Karpas-422 (cell line): ENCODE measurements at regions not wholly inside any gene's neighbourhood (a gene's known extent, or its start where the extent isn't known, plus 50 kb on each side); places are given as distances from the start of the nearest gene placed in this dataset.
A peak's percentile ranks its signal among the peaks of the same experiment; 100 is the strongest.

Source experiments
- DNase-seq: peaks from one replicate; pipeline ENCODE4 v3.0.0-alpha.2; 2015
- H2AFZ ChIP-seq: fragments of 200-600 bp; sonication (generic); 2 replicates; pipeline ENCODE4 v1.6.1; 2014; ENCODE audit warnings: antibody characterized with exemption, low read length, mixed read lengths
- H3K27ac ChIP-seq: fragments of 200-600 bp; sonication (generic); 2 replicates; pipeline ENCODE4 v1.5.1; 2014; ENCODE audit warnings: mild to moderate bottlenecking, low read length, moderate library complexity
- H3K27me3 ChIP-seq: fragments of 200-600 bp; sonication (generic); 2 replicates; pipeline ENCODE4 v1.6.1; 2014; ENCODE audit warnings: low read length, mixed read lengths
- H3K36me3 ChIP-seq: fragments of 200-600 bp; sonication (generic); 2 replicates; pipeline ENCODE4 v1.6.1; 2014; ENCODE audit warnings: low read length, mixed read lengths; ENCODE audit not compliant: insufficient read depth
- H3K4me1 ChIP-seq: fragments of 200-600 bp; sonication (generic); 2 replicates; pipeline ENCODE4 v1.6.1; 2014; ENCODE audit warnings: mild to moderate bottlenecking, low read length, mixed read lengths
- H3K4me2 ChIP-seq: fragments of 200-600 bp; sonication (generic); 2 replicates; pipeline ENCODE4 v1.6.1; 2014; ENCODE audit warnings: low read length, low read depth, mild to moderate bottlenecking; ENCODE audit not compliant: poor library complexity, severe bottlenecking
- H3K4me3 ChIP-seq: fragments of 200-600 bp; sonication (generic); 2 replicates; pipeline ENCODE4 v1.5.1; 2014; ENCODE audit warnings: mild to moderate bottlenecking, antibody characterized with exemption, low read length, mixed read lengths
- H3K79me2 ChIP-seq: fragments of 200-600 bp; sonication (generic); 2 replicates; pipeline ENCODE4 v1.6.1; 2014; ENCODE audit warnings: mild to moderate bottlenecking, low read length, mixed read lengths
- H3K9ac ChIP-seq: fragments of 200-600 bp; sonication (generic); 2 replicates; pipeline ENCODE4 v1.6.0; 2014; ENCODE audit warnings: low read length
- H3K9me2 ChIP-seq: fragments of 200-600 bp; sonication (generic), shearing (Covaris generic); replicated peaks from 2 replicates; pipeline ENCODE4 v1.6.0; 2014; ENCODE audit warnings: mild to moderate bottlenecking, low read length, moderate library complexity; ENCODE audit not compliant: insufficient read depth
- H3K9me3 ChIP-seq: fragments of 300-700, 200-600 bp; sonication (generic); 2 replicates; pipeline ENCODE4 v1.6.1; 2014; ENCODE audit warnings: low read length, mixed read lengths
- H4K20me1 ChIP-seq: fragments of 200-600 bp; sonication (generic); 2 replicates; pipeline ENCODE4 v1.6.1; 2014; ENCODE audit warnings: mild to moderate bottlenecking, antibody characterized with exemption, low read length, low read depth; ENCODE audit not compliant: insufficient read depth

- H3K9ac ChIP-seq: no peak overlapping the region
- no peaks in the 10 kb centered on the region for H3K27me3 ChIP-seq
- no peak for DNase-seq
- no peak overlapping the region for H2AFZ ChIP-seq
- H3K4me2 ChIP-seq: no peak overlapping the region
- H3K27ac ChIP-seq: no peak overlapping the region
- no peaks in the 10 kb centered on the region for H4K20me1 ChIP-seq
- no peak overlapping the region for H3K4me3 ChIP-seq
- no peaks in the 10 kb centered on the region for H3K79me2 ChIP-seq
- H3K4me1 ChIP-seq: no peaks in the 10 kb centered on the region
- no peaks in the 10 kb centered on the region for H3K36me3 ChIP-seq
- no peaks in the 10 kb centered on the region for H3K9me2 ChIP-seq
- no peaks in the 10 kb centered on the region for H3K9me3 ChIP-seq
Measured at GRCh38 chr4:133621628-133622027, 472.5 kb downstream of the PCDH10 start.

GRCh38 chr4:133620555-133620954, 471.5 kb downstream of the PCDH10 start:
- Histone ChIP-seq H4K20me1 (no peaks in the 10 kb centered on the region), H3K27me3 (no peaks in the 10 kb centered on the region), H3K9ac (no peak overlapping the region), H3K4me1 (no peaks in the 10 kb centered on the region), H3K36me3 (no peaks in the 10 kb centered on the region), H3K27ac (no peak overlapping the region), H3K79me2 (no peaks in the 10 kb centered on the region), H3K9me3 (no peaks in the 10 kb centered on the region), H3K9me2 (no peaks in the 10 kb centered on the region), H3K4me3 (no peak overlapping the region), H3K4me2 (peak overlapping the region; percentile 15), H2AFZ (peak overlapping the region; percentile 68)
- no peak for DNase-seq

- no peaks in the 10 kb centered on the region for H3K9me2 ChIP-seq
- H3K27me3 ChIP-seq: no peaks in the 10 kb centered on the region
- H2AFZ ChIP-seq: no peak overlapping the region
- no peaks in the 10 kb centered on the region for H3K79me2 ChIP-seq
- no peaks in the 10 kb centered on the region; the same call in 1 of the 2 replicates for H3K9me3 ChIP-seq
- no peak overlapping the region for H3K4me3 ChIP-seq
- no peak overlapping the region for H3K27ac ChIP-seq
- no peak overlapping the region for H3K9ac ChIP-seq
- no peaks in the 10 kb centered on the region for H3K4me1 ChIP-seq
- H3K36me3 ChIP-seq: no peaks in the 10 kb centered on the region
- H3K4me2 ChIP-seq: no peak overlapping the region
- no peaks in the 10 kb centered on the region for H4K20me1 ChIP-seq
- no peak for DNase-seq
Measured at GRCh38 chr4:133618963-133619362, 469.9 kb downstream of the PCDH10 start.

DNA sequence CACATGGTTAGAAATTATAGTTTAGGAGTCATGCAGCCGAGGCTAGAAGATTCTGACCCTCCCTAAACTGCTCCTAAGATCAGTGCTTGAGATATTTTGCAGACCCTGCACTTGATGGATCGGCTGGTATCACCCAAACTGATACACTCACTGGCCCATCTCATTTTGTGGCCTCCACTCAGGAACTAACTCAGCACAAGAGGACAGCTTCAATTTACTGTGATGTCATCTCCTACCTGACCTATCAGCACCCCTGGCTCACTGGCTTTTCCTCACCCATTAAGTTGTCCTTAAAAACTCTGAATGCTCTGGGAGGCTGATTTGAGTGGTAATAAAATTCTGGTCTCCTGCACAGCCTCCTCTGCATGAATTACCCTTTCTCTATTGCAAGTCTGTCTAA, 450.9 kb downstream of the PCDH10 start:
- no peaks in the 10 kb centered on the region for H3K79me2 ChIP-seq
- H4K20me1 ChIP-seq: no peaks in the 10 kb centered on the region
- no peaks in the 10 kb centered on the region for H3K9me3 ChIP-seq
- no peaks in the 10 kb centered on the region; the same call in 1 of the 2 replicates for H3K9me2 ChIP-seq
- H3K36me3 ChIP-seq: no peaks in the 10 kb centered on the region
- H3K27me3 ChIP-seq: no peaks in the 10 kb centered on the region
- no peak overlapping the region for H3K4me2 ChIP-seq
- no peak overlapping the region for H3K9ac ChIP-seq
- H2AFZ ChIP-seq: no peak overlapping the region
- no peak overlapping the region for H3K27ac ChIP-seq
- no peaks in the 10 kb centered on the region for H3K4me1 ChIP-seq
- DNase-seq: no peak
- H3K4me3 ChIP-seq: no peak overlapping the region

- no peaks in the 10 kb centered on the region for H3K79me2 ChIP-seq
- no peak overlapping the region for H2AFZ ChIP-seq
- no peaks in the 10 kb centered on the region for H3K9me3 ChIP-seq
- no peak overlapping the region for H3K27ac ChIP-seq
- no peak for DNase-seq
- H3K27me3 ChIP-seq: no peaks in the 10 kb centered on the region
- no peak overlapping the region for H3K4me3 ChIP-seq
- no peaks in the 10 kb centered on the region for H3K4me1 ChIP-seq
- H3K4me2 ChIP-seq: no peak overlapping the region
- no peak overlapping the region for H3K9ac ChIP-seq
- no peaks in the 10 kb centered on the region; the same call in 1 of the 2 replicates for H3K9me2 ChIP-seq
- H4K20me1 ChIP-seq: no peaks in the 10 kb centered on the region
- H3K36me3 ChIP-seq: no peaks in the 10 kb centered on the region
Measured at GRCh38 chr4:133598779-133599178, 449.7 kb downstream of the PCDH10 start.

GRCh38 chr4:133597251-133597650, 448.2 kb downstream of the PCDH10 start:
- Histone ChIP-seq H4K20me1 (no peaks in the 10 kb centered on the region), H3K27ac (no peak overlapping the region), H3K9me3 (no peaks in the 10 kb centered on the region), H3K9me2 (no peaks in the 10 kb centered on the region; the same call in 1 of the 2 replicates), H3K9ac (no peak overlapping the region), H3K4me1 (no peaks in the 10 kb centered on the region), H3K4me3 (no peak overlapping the region), H3K79me2 (no peaks in the 10 kb centered on the region), H2AFZ (no peak overlapping the region), H3K27me3 (no peaks in the 10 kb centered on the region), H3K36me3 (no peaks in the 10 kb centered on the region), H3K4me2 (no peak overlapping the region)
- no peak for DNase-seq

DNA sequence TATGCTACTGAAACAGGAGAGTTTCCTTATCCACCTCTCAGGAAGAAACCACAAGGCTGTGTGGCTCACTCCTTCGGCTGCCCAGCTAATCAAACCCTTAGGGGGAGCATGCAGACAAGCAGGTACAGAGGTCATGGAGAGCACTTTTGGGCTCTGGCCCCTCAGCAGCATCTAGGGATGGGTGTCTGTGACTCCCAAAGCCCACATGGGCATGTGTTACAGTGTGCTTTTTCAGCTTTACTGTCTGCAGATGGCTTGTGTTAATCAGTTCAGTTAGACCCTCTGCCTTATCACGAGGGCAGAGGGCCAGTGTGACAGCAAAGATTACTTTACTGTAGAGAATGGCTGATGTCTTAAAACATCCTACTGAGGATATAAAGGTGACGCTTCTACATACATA, 447.4 kb downstream of the PCDH10 start:
- H3K9me2 ChIP-seq: no peaks in the 10 kb centered on the region; the same call in 1 of the 2 replicates
- no peak overlapping the region for H2AFZ ChIP-seq
- H3K4me3 ChIP-seq: no peak overlapping the region
- no peak overlapping the region for H3K27ac ChIP-seq
- H3K27me3 ChIP-seq: no peaks in the 10 kb centered on the region
- no peak for DNase-seq
- H3K79me2 ChIP-seq: no peaks in the 10 kb centered on the region
- no peaks in the 10 kb centered on the region for H3K9me3 ChIP-seq
- no peaks in the 10 kb centered on the region for H4K20me1 ChIP-seq
- no peak overlapping the region for H3K9ac ChIP-seq
- H3K4me1 ChIP-seq: no peaks in the 10 kb centered on the region
- H3K4me2 ChIP-seq: no peak overlapping the region
- no peaks in the 10 kb centered on the region for H3K36me3 ChIP-seq

DNA sequence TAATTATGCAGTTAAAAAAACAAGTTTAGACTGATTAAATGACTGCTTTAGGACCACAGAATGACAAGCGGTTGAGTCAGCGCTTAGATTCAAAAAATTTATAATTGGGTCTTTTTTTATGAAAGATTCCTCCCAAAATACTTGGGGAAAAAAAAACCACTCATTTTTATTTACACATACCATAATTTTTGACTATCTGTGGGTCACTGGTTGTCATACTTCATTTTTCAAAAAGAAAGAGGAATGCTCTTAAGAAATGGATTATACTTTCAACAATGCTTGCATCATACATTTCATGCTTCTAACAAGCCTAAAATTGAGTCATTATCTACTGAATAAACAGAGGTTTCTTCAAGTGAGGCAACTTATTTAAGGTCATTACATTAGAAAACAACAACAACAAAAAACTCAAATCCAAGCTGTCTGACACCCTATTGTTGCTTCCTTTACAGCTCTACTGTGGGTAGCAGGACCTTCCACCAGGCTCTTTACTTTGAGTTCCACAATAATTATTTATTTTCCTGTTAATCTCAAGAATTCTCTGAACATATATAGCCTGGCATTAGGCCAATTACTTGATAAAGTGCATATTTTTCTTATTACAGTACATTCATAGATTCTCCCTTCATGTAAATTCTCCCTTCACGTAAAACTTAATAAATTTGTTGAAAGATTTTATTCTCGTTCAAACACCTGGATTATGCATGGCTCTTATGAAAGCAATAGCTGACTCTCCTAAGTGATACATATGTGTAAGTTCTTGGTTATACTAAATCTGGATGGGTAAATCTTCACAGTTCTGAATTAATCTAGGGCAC, 445.5 kb downstream of the PCDH10 start:
- Histone ChIP-seq H3K36me3 (no peaks in the 10 kb centered on the region), H3K27me3 (no peaks in the 10 kb centered on the region), H3K4me2 (no peak overlapping the region), H4K20me1 (no peaks in the 10 kb centered on the region), H3K4me3 (no peak overlapping the region), H2AFZ (no peak overlapping the region), H3K9ac (no peak overlapping the region), H3K9me3 (no peaks in the 10 kb centered on the region), H3K9me2 (no peaks in the 10 kb centered on the region; the same call in 1 of the 2 replicates), H3K4me1 (no peaks in the 10 kb centered on the region), H3K27ac (no peak overlapping the region), H3K79me2 (no peaks in the 10 kb centered on the region)
- no peak for DNase-seq
